ENCODE measurements at regions not wholly inside any gene's neighbourhood (a gene's known extent, or its start where the extent isn't known, plus 50 kb on each side); places are given as distances from the start of the nearest gene placed in this dataset.
"Not testable (repeated sequence)": the region's sequence is repeated elsewhere in the genome, so short reads cannot be mapped to it uniquely, and the experiment has no call there.

- not testable (repeated sequence) for H3K4me3 ChIP-seq (ENCODE audit: low read length in 2 of 2); H3K4me1 ChIP-seq (ENCODE audit: control insufficient read depth in 2 of 2, insufficient read depth in 2 of 2, low read length in 2 of 2); H3K36me3 ChIP-seq (ENCODE audit: control insufficient read depth in 2 of 2, insufficient read depth in 2 of 2, low read length in 2 of 2); H3K9ac ChIP-seq (ENCODE audit: low read depth in 1 of 2, low read length in 2 of 2); H3K27ac ChIP-seq (ENCODE audit: low read depth in 2 of 2, low read length in 2 of 2); H3K27me3 ChIP-seq (ENCODE audit: control insufficient read depth in 2 of 2, insufficient read depth in 2 of 2, low read length in 2 of 2); H3K9me3 ChIP-seq (ENCODE audit: control insufficient read depth in 2 of 2, low read length in 2 of 2)
Measured at GRCh38 chr2:132220589-132220988, 58.8 kb upstream of the ANKRD30BL start.

GRCh38 chr2:132221886-132222285 is 60.1 kb upstream of the ANKRD30BL start:
- H3K36me3 ChIP-seq (ENCODE audit: control insufficient read depth in 2 of 2, insufficient read depth in 2 of 2, low read length in 2 of 2); H3K4me3 ChIP-seq (ENCODE audit: low read length in 2 of 2); H3K9me3 ChIP-seq (ENCODE audit: control insufficient read depth in 2 of 2, low read length in 2 of 2); H3K9ac ChIP-seq (ENCODE audit: low read depth in 1 of 2, low read length in 2 of 2); H3K27me3 ChIP-seq (ENCODE audit: control insufficient read depth in 2 of 2, insufficient read depth in 2 of 2, low read length in 2 of 2); H3K4me1 ChIP-seq (ENCODE audit: control insufficient read depth in 2 of 2, insufficient read depth in 2 of 2, low read length in 2 of 2); H3K27ac ChIP-seq (ENCODE audit: low read depth in 2 of 2, low read length in 2 of 2): not testable (repeated sequence)

- H3K36me3 ChIP-seq (ENCODE audit: control insufficient read depth in 2 of 2, insufficient read depth in 2 of 2, low read length in 2 of 2), result no peaks in the 10 kb centered on the region
Measured at GRCh38 chr2:132252191-132252893, 90.6 kb upstream of the ANKRD30BL start.

GRCh38 chr2:132252894-132253264 is 91.1 kb upstream of the ANKRD30BL start:
- no peak overlapping the region for H3K4me3 ChIP-seq (ENCODE audit: low read length in 2 of 2)
- H3K27ac ChIP-seq (ENCODE audit: low read depth in 2 of 2, low read length in 2 of 2), result no peak overlapping the region
- no peak overlapping the region for H3K9ac ChIP-seq (ENCODE audit: low read depth in 1 of 2, low read length in 2 of 2)
- H3K9me3 ChIP-seq (ENCODE audit: control insufficient read depth in 2 of 2, low read length in 2 of 2), result no peaks in the 10 kb centered on the region
- no peaks in the 10 kb centered on the region for H3K4me1 ChIP-seq (ENCODE audit: control insufficient read depth in 2 of 2, insufficient read depth in 2 of 2, low read length in 2 of 2)
- no peaks in the 10 kb centered on the region for H3K36me3 ChIP-seq (ENCODE audit: control insufficient read depth in 2 of 2, insufficient read depth in 2 of 2, low read length in 2 of 2)
- no peaks in the 10 kb centered on the region for H3K27me3 ChIP-seq (ENCODE audit: control insufficient read depth in 2 of 2, insufficient read depth in 2 of 2, low read length in 2 of 2)

More at GRCh38 chr2:132252191-132252893, 90.6 kb upstream of the ANKRD30BL start:
- no peaks in the 10 kb centered on the region for H3K9me3 ChIP-seq (ENCODE audit: control insufficient read depth in 2 of 2, low read length in 2 of 2)
- H3K27ac ChIP-seq (ENCODE audit: low read depth in 2 of 2, low read length in 2 of 2), result no peak overlapping the region
- no peaks in the 10 kb centered on the region for H3K27me3 ChIP-seq (ENCODE audit: control insufficient read depth in 2 of 2, insufficient read depth in 2 of 2, low read length in 2 of 2)
- H3K9ac ChIP-seq (ENCODE audit: low read depth in 1 of 2, low read length in 2 of 2), result no peak overlapping the region
- no peak overlapping the region for H3K4me3 ChIP-seq (ENCODE audit: low read length in 2 of 2)
- no peaks in the 10 kb centered on the region for H3K4me1 ChIP-seq (ENCODE audit: control insufficient read depth in 2 of 2, insufficient read depth in 2 of 2, low read length in 2 of 2)

GRCh38 chr2:132253496-132254305 is 91.9 kb upstream of the ANKRD30BL start:
- Histone ChIP-seq H3K9ac (ENCODE audit: low read depth in 1 of 2, low read length in 2 of 2) (no peak overlapping the region), H3K4me3 (ENCODE audit: low read length in 2 of 2) (no peak overlapping the region), H3K27me3 (ENCODE audit: control insufficient read depth in 2 of 2, insufficient read depth in 2 of 2, low read length in 2 of 2) (no peaks in the 10 kb centered on the region), H3K4me1 (ENCODE audit: control insufficient read depth in 2 of 2, insufficient read depth in 2 of 2, low read length in 2 of 2) (no peaks in the 10 kb centered on the region), H3K36me3 (ENCODE audit: control insufficient read depth in 2 of 2, insufficient read depth in 2 of 2, low read length in 2 of 2) (no peaks in the 10 kb centered on the region), H3K9me3 (ENCODE audit: control insufficient read depth in 2 of 2, low read length in 2 of 2) (no peaks in the 10 kb centered on the region), H3K27ac (ENCODE audit: low read depth in 2 of 2, low read length in 2 of 2) (no peak overlapping the region)

- not testable (repeated sequence) for H3K4me3 ChIP-seq (ENCODE audit: low read length in 2 of 2); H3K27ac ChIP-seq (ENCODE audit: low read depth in 2 of 2, low read length in 2 of 2); H3K9me3 ChIP-seq (ENCODE audit: control insufficient read depth in 2 of 2, low read length in 2 of 2); H3K36me3 ChIP-seq (ENCODE audit: control insufficient read depth in 2 of 2, insufficient read depth in 2 of 2, low read length in 2 of 2); H3K4me1 ChIP-seq (ENCODE audit: control insufficient read depth in 2 of 2, insufficient read depth in 2 of 2, low read length in 2 of 2); H3K27me3 ChIP-seq (ENCODE audit: control insufficient read depth in 2 of 2, insufficient read depth in 2 of 2, low read length in 2 of 2); H3K9ac ChIP-seq (ENCODE audit: low read depth in 1 of 2, low read length in 2 of 2)
Measured at GRCh38 chr2:132254306-132254919, 92.7 kb upstream of the ANKRD30BL start.

- Histone ChIP-seq H3K9me3 (ENCODE audit: control insufficient read depth in 2 of 2, low read length in 2 of 2) (no peaks in the 10 kb centered on the region), H3K36me3 (ENCODE audit: control insufficient read depth in 2 of 2, insufficient read depth in 2 of 2, low read length in 2 of 2) (no peaks in the 10 kb centered on the region), H3K9ac (ENCODE audit: low read depth in 1 of 2, low read length in 2 of 2) (no peak overlapping the region), H3K4me3 (ENCODE audit: low read length in 2 of 2) (no peak overlapping the region), H3K27ac (ENCODE audit: low read depth in 2 of 2, low read length in 2 of 2) (no peak overlapping the region), H3K4me1 (ENCODE audit: control insufficient read depth in 2 of 2, insufficient read depth in 2 of 2, low read length in 2 of 2) (no peaks in the 10 kb centered on the region), H3K27me3 (ENCODE audit: control insufficient read depth in 2 of 2, insufficient read depth in 2 of 2, low read length in 2 of 2) (no peaks in the 10 kb centered on the region)
Measured at GRCh38 chr2:132255714-132256113, 94.0 kb upstream of the ANKRD30BL start.

- H3K27me3 ChIP-seq (ENCODE audit: control insufficient read depth in 2 of 2, insufficient read depth in 2 of 2, low read length in 2 of 2), result no peaks in the 10 kb centered on the region
- H3K9me3 ChIP-seq (ENCODE audit: control insufficient read depth in 2 of 2, low read length in 2 of 2), result no peaks in the 10 kb centered on the region
- H3K9ac ChIP-seq (ENCODE audit: low read depth in 1 of 2, low read length in 2 of 2), result no peak overlapping the region
- H3K36me3 ChIP-seq (ENCODE audit: control insufficient read depth in 2 of 2, insufficient read depth in 2 of 2, low read length in 2 of 2), result no peaks in the 10 kb centered on the region
- no peak overlapping the region for H3K4me3 ChIP-seq (ENCODE audit: low read length in 2 of 2)
- no peak overlapping the region for H3K27ac ChIP-seq (ENCODE audit: low read depth in 2 of 2, low read length in 2 of 2)
- H3K4me1 ChIP-seq (ENCODE audit: control insufficient read depth in 2 of 2, insufficient read depth in 2 of 2, low read length in 2 of 2), result no peaks in the 10 kb centered on the region
Measured at GRCh38 chr2:132256251-132256902, 94.6 kb upstream of the ANKRD30BL start.

GRCh38 chr2:132256903-132257300 is 95.2 kb upstream of the ANKRD30BL start:
- not testable (repeated sequence) for H3K27ac ChIP-seq (ENCODE audit: low read depth in 2 of 2, low read length in 2 of 2); H3K36me3 ChIP-seq (ENCODE audit: control insufficient read depth in 2 of 2, insufficient read depth in 2 of 2, low read length in 2 of 2); H3K4me3 ChIP-seq (ENCODE audit: low read length in 2 of 2); H3K9me3 ChIP-seq (ENCODE audit: control insufficient read depth in 2 of 2, low read length in 2 of 2); H3K9ac ChIP-seq (ENCODE audit: low read depth in 1 of 2, low read length in 2 of 2); H3K27me3 ChIP-seq (ENCODE audit: control insufficient read depth in 2 of 2, insufficient read depth in 2 of 2, low read length in 2 of 2); H3K4me1 ChIP-seq (ENCODE audit: control insufficient read depth in 2 of 2, insufficient read depth in 2 of 2, low read length in 2 of 2)

All from mucosa of rectum (tissue), 2 donors.